Epithelial cell of esophagus (primary cell): ENCODE measurements at regions not wholly inside any gene's neighbourhood (a gene's known extent, or its start where the extent isn't known, plus 50 kb on each side); places are given as distances from the start of the nearest gene placed in this dataset.

Source experiments
- DNase-seq: peaks from one replicate; pipeline ENCODE4 v3.0.0; 2010; ENCODE audit warnings: low read depth
- H3K4me3 ChIP-seq: 2 replicates; pipeline ENCODE4 v1.5.1; 2011; ENCODE audit warnings: mild to moderate bottlenecking, low read length, control low read depth
- TF ChIP-seq, protein P1 (sequence below): IDR thresholded peaks from 2 replicates; pipeline ENCODE4 v1.5.1; 2011; ENCODE audit warnings: low read depth, mild to moderate bottlenecking, low read length, control low read depth, inconsistent platforms; ENCODE audit not compliant: insufficient read depth; ENCODE audit errors: missing control alignments

DNA sequence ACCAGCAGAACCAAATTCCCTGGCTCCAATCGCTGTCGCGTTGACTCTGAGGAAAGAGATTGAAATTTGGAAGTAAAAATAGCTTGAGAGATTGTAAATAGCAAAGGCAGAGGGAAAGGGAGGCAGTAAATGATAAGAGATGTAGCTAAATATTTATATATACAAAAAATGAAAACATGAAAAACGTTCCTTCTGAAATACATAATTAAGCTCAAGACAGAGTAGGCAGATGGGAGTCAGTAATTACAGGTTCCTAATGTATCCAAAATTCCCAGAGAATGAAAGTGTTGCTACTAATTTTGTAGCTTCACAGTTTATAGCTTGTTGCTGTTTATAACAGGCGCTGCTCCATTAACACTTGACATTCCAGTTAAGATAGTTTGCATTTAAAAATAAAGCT lies 648.7 kb downstream of the KCNA4 start:
- no peak for DNase-seq
- no peak overlapping the region for H3K4me3 ChIP-seq
- TF ChIP-seq, protein P1, sequence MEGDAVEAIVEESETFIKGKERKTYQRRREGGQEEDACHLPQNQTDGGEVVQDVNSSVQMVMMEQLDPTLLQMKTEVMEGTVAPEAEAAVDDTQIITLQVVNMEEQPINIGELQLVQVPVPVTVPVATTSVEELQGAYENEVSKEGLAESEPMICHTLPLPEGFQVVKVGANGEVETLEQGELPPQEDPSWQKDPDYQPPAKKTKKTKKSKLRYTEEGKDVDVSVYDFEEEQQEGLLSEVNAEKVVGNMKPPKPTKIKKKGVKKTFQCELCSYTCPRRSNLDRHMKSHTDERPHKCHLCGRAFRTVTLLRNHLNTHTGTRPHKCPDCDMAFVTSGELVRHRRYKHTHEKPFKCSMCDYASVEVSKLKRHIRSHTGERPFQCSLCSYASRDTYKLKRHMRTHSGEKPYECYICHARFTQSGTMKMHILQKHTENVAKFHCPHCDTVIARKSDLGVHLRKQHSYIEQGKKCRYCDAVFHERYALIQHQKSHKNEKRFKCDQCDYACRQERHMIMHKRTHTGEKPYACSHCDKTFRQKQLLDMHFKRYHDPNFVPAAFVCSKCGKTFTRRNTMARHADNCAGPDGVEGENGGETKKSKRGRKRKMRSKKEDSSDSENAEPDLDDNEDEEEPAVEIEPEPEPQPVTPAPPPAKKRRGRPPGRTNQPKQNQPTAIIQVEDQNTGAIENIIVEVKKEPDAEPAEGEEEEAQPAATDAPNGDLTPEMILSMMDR, result no peak

DNA sequence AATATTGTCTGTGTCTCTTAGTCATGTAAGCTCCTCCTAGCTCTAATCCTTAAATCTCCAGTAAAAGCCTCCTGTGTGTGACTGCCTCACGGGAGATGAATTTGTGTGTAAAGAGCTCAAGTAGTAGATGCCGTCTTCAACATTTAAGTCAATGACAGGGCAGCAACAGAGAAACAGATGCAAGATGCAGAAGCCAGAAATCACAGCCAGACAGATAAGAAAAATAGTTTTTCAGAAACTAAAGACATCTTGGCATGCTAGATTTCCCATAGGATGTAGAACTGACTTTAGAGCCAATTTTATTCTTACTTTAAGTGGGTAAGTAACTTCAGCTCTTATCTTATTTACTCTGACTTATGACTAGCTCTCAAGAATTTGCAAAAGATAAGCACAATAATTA lies 652.8 kb downstream of the KCNA4 start:
- no peak overlapping the region for H3K4me3 ChIP-seq
- DNase-seq, result no peak
- TF ChIP-seq, protein P1, result no peak

DNA sequence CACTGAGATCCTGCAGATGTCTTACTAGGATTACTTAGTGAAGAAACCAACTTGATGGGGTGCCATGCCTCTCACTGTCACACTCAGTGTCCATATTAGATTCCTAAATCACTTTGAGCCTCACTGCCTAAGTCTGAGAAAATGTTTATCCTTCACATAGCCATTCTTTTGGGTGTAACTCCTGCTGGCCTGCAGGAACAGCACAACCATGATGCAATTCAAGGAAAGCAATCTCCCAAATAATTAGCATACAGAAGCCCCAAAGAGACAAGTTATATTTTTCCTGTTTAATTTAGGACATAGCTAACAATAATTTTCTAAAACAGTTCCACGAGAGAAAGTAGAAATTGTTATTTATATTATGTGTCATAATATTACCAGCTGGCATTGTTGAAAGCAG lies 655.5 kb downstream of the KCNA4 start:
- TF ChIP-seq, protein P1, result peak; percentile 5
- H3K4me3 ChIP-seq, result no peak overlapping the region
- DNase-seq, result no peak

DNA sequence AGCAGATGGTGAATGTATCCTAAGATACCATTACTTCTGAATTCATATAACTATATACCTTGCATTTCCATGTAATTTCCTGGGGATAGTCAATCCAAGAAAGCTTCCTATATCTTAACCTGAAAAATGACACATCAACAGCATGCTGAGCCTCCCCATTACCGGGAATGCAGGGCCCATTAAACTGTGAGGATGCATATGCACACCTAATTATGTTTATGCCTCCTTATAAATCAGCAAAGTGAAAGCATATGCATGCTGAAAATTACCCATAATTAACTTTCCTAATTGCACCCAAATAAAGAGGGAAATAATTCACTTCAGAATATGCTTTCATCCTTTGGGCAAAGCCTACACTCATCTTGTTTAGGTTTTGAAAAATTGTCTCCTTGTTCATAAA lies 663.0 kb downstream of the KCNA4 start:
- no peak for DNase-seq
- TF ChIP-seq, protein P1, result no peak

DNA sequence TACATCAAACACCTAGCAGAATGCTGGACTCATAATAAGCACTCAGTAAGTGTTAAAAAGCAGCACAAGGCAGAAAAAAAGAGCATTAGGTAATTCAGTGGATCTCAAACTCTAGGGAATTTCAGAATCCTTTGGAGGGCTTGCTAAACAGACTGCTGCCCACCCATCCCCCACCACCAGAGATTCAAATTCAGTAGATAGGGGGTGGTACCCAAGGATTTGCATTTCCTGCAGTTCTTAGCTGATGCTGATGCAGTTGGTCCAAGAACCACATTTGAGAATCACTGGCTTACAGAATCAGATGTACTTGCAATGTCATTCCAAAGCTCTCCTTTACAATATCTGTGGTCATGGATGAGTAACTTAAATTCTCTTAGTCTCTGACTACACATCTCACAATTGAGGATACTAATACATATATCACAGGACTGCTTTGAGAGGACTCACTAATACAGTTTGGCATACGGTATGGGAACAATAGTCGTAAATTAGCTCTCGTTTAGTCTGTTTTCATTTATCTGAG lies 664.5 kb downstream of the KCNA4 start:
- H3K4me3 ChIP-seq, result no peak overlapping the region
- no peak for DNase-seq
- TF ChIP-seq, protein P1, result no peak

More for the DNA sequence above, 663.0 kb downstream of the KCNA4 start:
- no peak overlapping the region for H3K4me3 ChIP-seq

DNA sequence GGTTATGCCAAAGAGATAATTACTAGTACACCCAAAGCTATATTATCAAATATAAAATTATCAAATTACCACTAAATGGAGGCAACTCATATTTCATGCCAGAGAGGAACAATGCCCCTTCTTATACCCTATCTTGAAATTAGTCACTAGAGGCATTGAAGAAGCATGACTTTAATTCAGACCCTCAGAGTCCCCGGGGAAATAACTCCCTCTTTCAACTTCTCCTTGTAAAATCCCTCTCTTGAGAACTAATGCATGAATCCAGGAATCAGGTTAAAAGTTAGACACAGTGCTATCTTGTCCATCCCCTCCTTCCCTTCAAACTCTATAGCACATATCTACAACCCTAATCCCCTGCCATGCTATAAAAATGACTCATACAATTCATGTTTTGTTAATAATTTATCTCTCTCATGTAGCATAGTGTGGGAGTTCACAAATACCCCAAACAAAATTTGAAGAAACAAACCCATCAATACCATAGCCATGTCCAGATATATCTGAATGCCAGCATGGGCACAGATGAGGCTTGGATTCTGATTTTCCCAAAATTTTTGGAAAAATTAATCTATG lies 665.4 kb downstream of the KCNA4 start:
- TF ChIP-seq, protein P1, result no peak
- DNase-seq, result no peak
- H3K4me3 ChIP-seq, result no peak overlapping the region
